T-cell (primary cell): ENCODE measurements at regions not wholly inside any gene's neighbourhood (a gene's known extent, or its start where the extent isn't known, plus 50 kb on each side); places are given as distances from the start of the nearest gene placed in this dataset.

ENCODE experiments used
- ATAC-seq, 4 experiments: fragments of 200-7000 bp in 3 of 4; fragments of 150-1000 bp in 1 of 4; cut with Tn5 transposase; replicated peaks in 1 of 4; 1 replicate in 3 of 4; 2 replicates in 1 of 4; pipeline ENCODE4 v1.10.0; 2021; ENCODE audit warnings: moderate library complexity in 3 of 4, mild to moderate bottlenecking in 2 of 4, moderate number of reproducible peaks in 1 of 4
- CTCF ChIA-PET, 2 donors: fragments of 300-600 bp; sonication (Branson Sonifier 250); formaldehyde crosslinking; loops; one replicate each; lab custom pipeline; 2022; ENCODE audit warnings: antibody characterized with exemption in 2 of 2; lab: Charles Lee
- POLR2A ChIA-PET, 2 donors: fragments of 300-600 bp; sonication (Branson Sonifier 250); formaldehyde crosslinking; loops; one replicate each; lab custom pipeline; 2022; ENCODE audit warnings: antibody characterized with exemption in 2 of 2; lab: Charles Lee
- DNase-seq, 35 experiments: peaks; one replicate each; pipeline versions ENCODE4 v3.0.0 to v3.0.0-alpha.2; 2013 to 2023
- H3K27ac ChIP-seq: one replicate; pipeline ENCODE4 v1.5.1; 2013; ENCODE audit warnings: low read length
- H3K27me3 ChIP-seq, 2 experiments: replicated peaks in 1 of 2; 1 replicate in 1 of 2; 2 replicates in 1 of 2; pipeline versions ENCODE4 v1.6.1 to v1.7.0; 2013; ENCODE audit warnings: low read length in 1 of 2, mixed read lengths in 1 of 2; ENCODE audit not compliant: control insufficient read depth in 2 of 2, insufficient read depth in 2 of 2; ENCODE audit errors: extremely low read depth in 1 of 2
- H3K36me3 ChIP-seq, 2 donors: 1 replicate in 1 of 2; 2 replicates in 1 of 2; pipeline versions ENCODE4 v1.6.1 to v1.7.0; 2013; ENCODE audit warnings: low read length in 1 of 2; ENCODE audit not compliant: control insufficient read depth in 2 of 2, insufficient read depth in 1 of 2; ENCODE audit errors: extremely low read depth in 1 of 2
- H3K4me1 ChIP-seq, 2 experiments: 1 replicate in 1 of 2; 2 replicates in 1 of 2; pipeline versions ENCODE4 v1.6.1 to v1.7.0; 2013; ENCODE audit warnings: low read length in 2 of 2, mixed read lengths in 1 of 2; ENCODE audit not compliant: insufficient read depth in 2 of 2, control insufficient read depth in 1 of 2; ENCODE audit errors: extremely low read depth in 1 of 2
- H3K4me3 ChIP-seq, 2 donors: 1 replicate in 1 of 2; 2 replicates in 1 of 2; pipeline versions ENCODE4 v1.5.1 to v1.7.0; 2013; ENCODE audit warnings: mild to moderate bottlenecking in 2 of 2, low read length in 1 of 2, moderate library complexity in 1 of 2; ENCODE audit not compliant: control insufficient read depth in 1 of 2; ENCODE audit errors: extremely low read depth in 1 of 2
- H3K9me3 ChIP-seq: 2 replicates; pipeline ENCODE4 v1.7.0; 2013
- H3K27ac Mint-ChIP-seq, 2 donors: one replicate each; pipeline ENCODE4 v1.8.0; 2020 to 2021; ENCODE audit warnings: mild to moderate bottlenecking in 2 of 2, mixed read lengths in 2 of 2
- H3K27me3 Mint-ChIP-seq, 2 donors: one replicate each; pipeline ENCODE4 v1.8.0; 2021 to 2022; ENCODE audit warnings: mixed read lengths in 2 of 2
- H3K36me3 Mint-ChIP-seq: one replicate; pipeline ENCODE4 v1.8.0; 2021; ENCODE audit warnings: mixed read lengths
- H3K4me1 Mint-ChIP-seq, 3 donors: one replicate each; pipeline ENCODE4 v1.8.0; 2020 to 2022; ENCODE audit warnings: mixed read lengths in 3 of 3, mild to moderate bottlenecking in 1 of 3
- H3K4me3 Mint-ChIP-seq, 3 donors: one replicate each; pipeline ENCODE4 v1.8.0; 2020 to 2022; ENCODE audit warnings: mild to moderate bottlenecking in 3 of 3, mixed read lengths in 3 of 3, moderate library complexity in 3 of 3
- H3K9me3 Mint-ChIP-seq, 3 donors: one replicate each; pipeline ENCODE4 v1.8.0; 2020 to 2022; ENCODE audit warnings: mixed read lengths in 3 of 3
- WGBS: methylation state at CpG from one replicate; pipeline ENCODE4 v1.1.5; 2013; ENCODE audit warnings: missing lambda C conversion rate; ENCODE audit not compliant: insufficient coverage; 5-methylcytosine and 5-hydroxymethylcytosine counted together

GRCh38 chr2:67043781-67044478, 353.2 kb upstream of the ETAA1 start:
- no peak overlapping the region for H3K4me3 ChIP-seq
- H3K4me1 ChIP-seq = no peaks in the 10 kb centered on the region
- no peak overlapping the region for H3K27ac ChIP-seq
- H3K36me3 ChIP-seq = no peaks in the 10 kb centered on the region
- ChIA-PET CTCF (no interaction called here), POLR2A (no interaction called here)
- WGBS = 69% methylated on average over 2 of the region's 3 CpGs
- Mint-ChIP-seq H3K9me3 (peaks cover 2 to 3% (median 3%) of the 10 kb centered on the region in 3 donors), H3K4me1 (no peaks in the 10 kb centered on the region), H3K27ac (no peak overlapping the region), H3K36me3 (no peaks in the 10 kb centered on the region), H3K4me3 (no peak overlapping the region), H3K27me3 (no peaks in the 10 kb centered on the region)
- ATAC-seq (no peak), DNase-seq (no peak)
- no peaks in the 10 kb centered on the region for H3K9me3 ChIP-seq
- no peaks in the 10 kb centered on the region for H3K27me3 ChIP-seq

- Histone ChIP-seq H3K36me3 (no peaks in the 10 kb centered on the region), H3K4me1 (no peaks in the 10 kb centered on the region), H3K27me3 (no peaks in the 10 kb centered on the region), H3K4me3 (no peak overlapping the region), H3K9me3 (no peaks in the 10 kb centered on the region), H3K27ac (no peak overlapping the region)
- H3K4me1 Mint-ChIP-seq = no peaks in the 10 kb centered on the region
- no peak overlapping the region for H3K4me3 Mint-ChIP-seq
- WGBS = no CpG with 5 or more reads among the region's 1 CpG
- POLR2A ChIA-PET = no interaction called here
- no peaks in the 10 kb centered on the region for H3K36me3 Mint-ChIP-seq
- no peaks in the 10 kb centered on the region for H3K27me3 Mint-ChIP-seq
- peaks cover 2 to 7% (median 4%) of the 10 kb centered on the region in 3 donors for H3K9me3 Mint-ChIP-seq
- no peak overlapping the region for H3K27ac Mint-ChIP-seq
- DNase-seq = no peak
- no peak for ATAC-seq
- CTCF ChIA-PET = no interaction called here
Measured at GRCh38 chr2:67046591-67046990, 350.5 kb upstream of the ETAA1 start.

- no peaks in the 10 kb centered on the region for H3K27me3 ChIP-seq
- H3K4me1 Mint-ChIP-seq = no peaks in the 10 kb centered on the region
- H3K4me1 ChIP-seq = no peaks in the 10 kb centered on the region
- peaks cover 0 to 7% (median 4%) of the 10 kb centered on the region in 3 donors for H3K9me3 Mint-ChIP-seq
- no peak overlapping the region for H3K4me3 ChIP-seq
- DNase-seq (no peak), ATAC-seq (no peak)
- ChIA-PET POLR2A (no interaction called here), CTCF (no interaction called here)
- no peaks in the 10 kb centered on the region for H3K36me3 ChIP-seq
- H3K9me3 ChIP-seq = no peaks in the 10 kb centered on the region
- no peaks in the 10 kb centered on the region for H3K27me3 Mint-ChIP-seq
- no peak overlapping the region for H3K27ac ChIP-seq
- H3K36me3 Mint-ChIP-seq = no peaks in the 10 kb centered on the region
- H3K27ac Mint-ChIP-seq = no peak overlapping the region
- H3K4me3 Mint-ChIP-seq = no peak overlapping the region
- no CpG with 5 or more reads among the region's 2 CpGs for WGBS
Measured at GRCh38 chr2:67048314-67048713, 348.8 kb upstream of the ETAA1 start.

GRCh38 chr2:67050622-67051021, 346.5 kb upstream of the ETAA1 start:
- DNase-seq (no peak), ATAC-seq (no peak)
- ChIA-PET CTCF (no interaction called here), POLR2A (no interaction called here)
- H3K4me1 Mint-ChIP-seq = no peaks in the 10 kb centered on the region
- H3K27me3 Mint-ChIP-seq = no peaks in the 10 kb centered on the region
- Histone ChIP-seq H3K36me3 (no peaks in the 10 kb centered on the region), H3K27ac (no peak overlapping the region), H3K27me3 (no peaks in the 10 kb centered on the region), H3K4me1 (no peaks in the 10 kb centered on the region), H3K4me3 (no peak overlapping the region), H3K9me3 (no peaks in the 10 kb centered on the region)
- H3K4me3 Mint-ChIP-seq = no peak overlapping the region
- peaks cover 3 to 7% (median 4%) of the 10 kb centered on the region in 3 donors for H3K9me3 Mint-ChIP-seq
- H3K36me3 Mint-ChIP-seq = no peaks in the 10 kb centered on the region
- 92% methylated on average over 2 of the region's 3 CpGs for WGBS
- no peak overlapping the region for H3K27ac Mint-ChIP-seq

- Histone ChIP-seq H3K4me1 (no peaks in the 10 kb centered on the region), H3K9me3 (no peaks in the 10 kb centered on the region), H3K27ac (no peak overlapping the region), H3K27me3 (no peaks in the 10 kb centered on the region), H3K36me3 (no peaks in the 10 kb centered on the region), H3K4me3 (no peak overlapping the region)
- ATAC-seq = no peak
- H3K36me3 Mint-ChIP-seq = no peaks in the 10 kb centered on the region
- no peak overlapping the region for H3K27ac Mint-ChIP-seq
- H3K4me3 Mint-ChIP-seq = no peak overlapping the region
- no peaks in the 10 kb centered on the region for H3K27me3 Mint-ChIP-seq
- no peak for DNase-seq
- 56% methylated on average over 1 of the region's 3 CpGs for WGBS
- peaks cover 3 to 4% (median 4%) of the 10 kb centered on the region in 3 donors for H3K9me3 Mint-ChIP-seq
- no peaks in the 10 kb centered on the region for H3K4me1 Mint-ChIP-seq
- ChIA-PET POLR2A (no interaction called here), CTCF (no interaction called here)
Measured at GRCh38 chr2:67054728-67055127, 342.4 kb upstream of the ETAA1 start.

- H3K27ac Mint-ChIP-seq = no peak overlapping the region
- H3K9me3 ChIP-seq = no peaks in the 10 kb centered on the region
- H3K4me1 ChIP-seq = no peaks in the 10 kb centered on the region
- H3K9me3 Mint-ChIP-seq = peaks cover 0 to 3% (median 3%) of the 10 kb centered on the region in 3 donors
- no peak overlapping the region for H3K27ac ChIP-seq
- H3K36me3 Mint-ChIP-seq = no peaks in the 10 kb centered on the region
- H3K27me3 ChIP-seq = no peaks in the 10 kb centered on the region
- H3K36me3 ChIP-seq = no peaks in the 10 kb centered on the region
- CTCF ChIA-PET = no interaction called here
- H3K27me3 Mint-ChIP-seq = no peaks in the 10 kb centered on the region
- DNase-seq = no peak
- no peak for ATAC-seq
- no CpG with 5 or more reads among the region's 4 CpGs for WGBS
- H3K4me3 ChIP-seq = no peak overlapping the region
- no peak overlapping the region for H3K4me3 Mint-ChIP-seq
- H3K4me1 Mint-ChIP-seq = no peaks in the 10 kb centered on the region
- POLR2A ChIA-PET = no interaction called here
Measured at GRCh38 chr2:67055387-67056304, 341.5 kb upstream of the ETAA1 start.
